ENCODE measurements at regions not wholly inside any gene's neighbourhood (a gene's known extent, or its start where the extent isn't known, plus 50 kb on each side); places are given as distances from the start of the nearest gene placed in this dataset.

- TF ChIP-seq CTCF (conservative IDR thresholded peaks at IDR 0.05): no peak
- no peak for TF ChIP-seq ZFX (IDR thresholded peaks at IDR 0.05)
These were observed 154.7 kb downstream of the KTN1 start for GRCh38 chr14:55734731-55735130.
